HepG2 (cell line): ENCODE measurements at regions not wholly inside any gene's neighbourhood (a gene's known extent, or its start where the extent isn't known, plus 50 kb on each side); places are given as distances from the start of the nearest gene placed in this dataset.
A peak's percentile ranks its signal among the peaks of the same experiment; 100 is the strongest.

Source experiments
- ATAC-seq: fragments of 200-7000 bp; cut with Tn5 transposase; 3 replicates; pipeline ENCODE4 v1.9.1; 2020; ENCODE audit warnings: mild to moderate bottlenecking, moderate library complexity
- BruUV-seq: library from RNA; stranded (reverse); fragments of 400-500 nt; replicated peaks from 2 replicates; lab custom pipeline; 2021; lab: Mats Ljungman, UMichigan
- CTCF ChIA-PET: fragments of 300-600 bp; formaldehyde crosslinking; extraction: SDS; loops from one replicate; lab custom pipeline; 2021; ENCODE audit warnings: low total read pairs, inconsistent platforms, low intra/inter-chr PET ratio; lab: Yijun Ruan, JAX
- POLR2A ChIA-PET: fragments of 350-600 bp; sonication (Branson Sonifier 250); formaldehyde crosslinking; loops from one replicate; lab custom pipeline; 2020; ENCODE audit warnings: antibody characterized with exemption, inconsistent platforms; lab: Yijun Ruan, JAX
- DNase-seq: peaks from one replicate; pipeline ENCODE4 v3.0.0-alpha.2; 2015; ENCODE audit warnings: low spot score
- FAIRE-seq: peaks from 3 replicates; lab custom pipeline; 2011; peaks lifted over from hg19 to GRCh38; lab: Jason Lieb, UNC
- H2AFZ ChIP-seq: one replicate; pipeline ENCODE4 v1.6.1; 2011; ENCODE audit warnings: low read length, inconsistent platforms
- H3K27ac ChIP-seq: fragments of 300-600 bp; 3 replicates; pipeline ENCODE4 v1.8.0; 2011; ENCODE audit warnings: mixed run types, mild to moderate bottlenecking, mixed read lengths, low read length, inconsistent platforms; ENCODE audit not compliant: insufficient read depth; ENCODE audit errors: extremely low read length
- H3K27me3 ChIP-seq, 2 experiments: fragments of 200-600 bp in 1 of 2; 2 replicates in 1 of 2; 3 replicates in 1 of 2; pipeline versions ENCODE4 v1.6.0 to v1.8.0; 2011; ENCODE audit warnings: low read length in 2 of 2, mild to moderate bottlenecking in 2 of 2, moderate library complexity in 2 of 2, inconsistent platforms in 1 of 2; ENCODE audit not compliant: insufficient read depth in 2 of 2, control insufficient read depth in 1 of 2
- H3K36me3 ChIP-seq, 2 experiments: fragments of 200-600 bp in 1 of 2; replicated peaks in 1 of 2; 2 replicates in 1 of 2; 3 replicates in 1 of 2; pipeline versions ENCODE4 v1.5.1 to v1.8.0; 2011; ENCODE audit warnings: low read length in 2 of 2, inconsistent platforms in 1 of 2; ENCODE audit not compliant: insufficient read depth in 2 of 2, control insufficient read depth in 1 of 2
- H3K4me1 ChIP-seq: 2 replicates; pipeline ENCODE4 v1.5.1; 2012; ENCODE audit warnings: low read length, inconsistent platforms; ENCODE audit not compliant: insufficient read depth
- H3K4me2 ChIP-seq: 2 replicates; pipeline ENCODE4 v1.6.0; 2011; ENCODE audit warnings: low read depth, low read length, inconsistent platforms
- H3K4me3 ChIP-seq, 3 experiments: fragments of 200-600 bp in 1 of 3; sonication (generic), shearing (Covaris generic) in 1 of 3; replicated peaks in 1 of 3; 2 replicates each; pipeline ENCODE4 v1.5.1; 2011 to 2016; ENCODE audit warnings: low read length in 3 of 3, inconsistent platforms in 2 of 3, low read depth in 2 of 3, mild to moderate bottlenecking in 2 of 3, control low read depth in 1 of 3, mixed read lengths in 1 of 3; ENCODE audit not compliant: insufficient read depth in 1 of 3
- H3K79me2 ChIP-seq: one replicate; pipeline ENCODE4 v1.6.1; 2011; ENCODE audit warnings: low read length, inconsistent platforms; ENCODE audit not compliant: insufficient read depth
- H3K9ac ChIP-seq: 2 replicates; pipeline ENCODE4 v1.6.0; 2011; ENCODE audit warnings: mild to moderate bottlenecking, low read depth, low read length, inconsistent platforms; ENCODE audit not compliant: insufficient read depth
- H3K9me3 ChIP-seq: 2 replicates; pipeline ENCODE4 v1.5.1; 2012; ENCODE audit warnings: mild to moderate bottlenecking, low read length
- H4K20me1 ChIP-seq: 2 replicates; pipeline ENCODE4 v1.6.0; 2011; ENCODE audit warnings: inconsistent platforms, mild to moderate bottlenecking, low read length, moderate library complexity; ENCODE audit not compliant: insufficient read depth
- ATF7 ChIP-seq, 2 experiments: fragments of 450-650 bp in 1 of 2; sonication (generic) in 1 of 2; formaldehyde crosslinking in 1 of 2; IDR thresholded peaks; 2 replicates each; pipeline versions ENCODE4 v1.4.0 to v1.6.1; 2016 to 2020; ENCODE audit warnings: antibody characterized with exemption in 1 of 2, mild to moderate bottlenecking in 1 of 2, missing genetic modification reagents in 1 of 2
- CREB1 ChIP-seq, 2 experiments: fragments of 450-650 bp in 1 of 2; IDR thresholded peaks; 2 replicates each; pipeline ENCODE4 v1.6.1; 2016 to 2017; ENCODE audit warnings: control low read depth in 1 of 2, mild to moderate bottlenecking in 1 of 2, missing compliant biosample characterization in 1 of 2, missing genetic modification characterization in 1 of 2
- PHF5A ChIP-seq: IDR thresholded peaks from one replicate; pipeline ENCODE4 v1.6.1; 2018; ENCODE audit warnings: low read depth, missing genetic modification reagents; ENCODE audit not compliant: unreplicated experiment
- WGBS: methylation state at CpG from one replicate; pipeline ENCODE4 v1.1.6; 2017; ENCODE audit warnings: low lambda C conversion rate; 5-methylcytosine and 5-hydroxymethylcytosine counted together
- in situ Hi-C: cut with HindIII; loops from 2 replicates; pipeline ENCODE4 v1.10.0; 2017; ENCODE audit warnings: low pct_unique_long_range_greater_than_20kb; ENCODE audit not compliant: extremely low pct_ligation_motif_present
- intact Hi-C: fragments of 100-400 bp; cut with micrococcal nuclease; formaldehyde crosslinking; loops from one replicate; pipeline ENCODE4 v1.10.0; 2022; ENCODE audit not compliant: unreplicated experiment
- TF ChIP-seq, protein P1 (sequence below): sonication (generic); formaldehyde crosslinking; IDR thresholded peaks from 2 replicates; pipeline ENCODE4 v1.4.0; 2020; ENCODE audit warnings: missing genetic modification reagents

DNA sequence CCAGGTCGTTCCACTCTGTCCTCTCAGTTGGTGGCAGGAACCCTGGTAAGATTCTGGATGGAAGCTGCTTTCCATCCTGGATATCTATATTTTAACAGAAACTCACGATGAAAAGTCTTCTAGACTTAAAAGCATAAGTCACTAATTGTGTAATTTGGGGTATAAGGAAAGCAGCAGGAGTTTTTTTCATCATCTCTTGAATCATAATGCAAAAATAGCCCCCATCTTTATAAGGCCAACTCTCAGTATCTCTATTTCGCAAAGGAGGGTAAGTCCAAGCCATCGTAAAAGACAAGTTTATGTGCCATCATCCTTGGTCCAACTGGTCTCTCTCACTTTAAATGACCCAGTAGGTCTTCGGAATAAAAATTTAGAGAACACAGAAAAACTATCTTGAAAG is 95.1 kb downstream of the FAM50B start:
- no peak overlapping the region for H2AFZ ChIP-seq
- ChIA-PET POLR2A (no interaction called here), CTCF (no interaction called here)
- no TSS peak for BruUV-seq
- no peaks in the 10 kb centered on the region for H3K36me3 ChIP-seq
- no peaks in the 10 kb centered on the region for H3K79me2 ChIP-seq
- in situ Hi-C loops (no loop called here), intact Hi-C loops (no loop called here)
- no peak overlapping the region for H3K4me3 ChIP-seq
- DNase-seq: no peak
- no peaks in the 10 kb centered on the region for H3K9me3 ChIP-seq
- no peak for TF ChIP-seq PHF5A (CRISPR knock-in tag)
- H4K20me1 ChIP-seq: no peaks in the 10 kb centered on the region
- ATAC-seq: no peak
- peaks cover 2 to 47% of the 10 kb centered on the region in 2 experiments; a peak in 4 of 5 replicates for H3K27me3 ChIP-seq
- no peak overlapping the region for H3K9ac ChIP-seq
- 31% methylated on average over 5 of the region's 5 CpGs for WGBS
- no peak overlapping the region for H3K4me2 ChIP-seq
- H3K4me1 ChIP-seq: no peaks in the 10 kb centered on the region
- H3K27ac ChIP-seq: no peak overlapping the region
- no peak for FAIRE-seq

DNA sequence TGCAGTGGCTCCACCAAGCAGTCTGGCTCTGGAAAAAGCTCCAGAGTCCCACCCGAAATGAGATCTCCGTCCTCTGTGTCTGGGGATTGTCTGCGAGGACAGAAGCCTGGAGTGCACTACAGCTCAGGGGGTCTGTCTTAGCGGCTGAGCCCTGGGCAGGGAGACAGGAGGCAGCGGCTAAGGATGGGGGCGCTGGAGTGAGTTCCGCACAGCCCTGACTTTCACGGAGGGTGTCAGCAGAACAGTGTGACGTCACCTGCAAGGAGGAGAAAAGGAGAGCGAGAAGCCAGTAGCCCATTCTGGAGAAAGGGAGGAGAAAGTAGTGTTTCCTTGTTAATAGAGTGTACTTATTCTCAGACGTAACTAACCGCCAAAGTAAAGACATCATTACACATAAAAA is 97.6 kb downstream of the FAM50B start:
- FAIRE-seq (no peak), DNase-seq (no peak), ATAC-seq (peak; percentile 33; the same call in 2 of the 3 replicates)
- Histone ChIP-seq H3K9me3 (no peaks in the 10 kb centered on the region), H2AFZ (no peak overlapping the region), H4K20me1 (no peaks in the 10 kb centered on the region), H3K4me3 (no peak overlapping the region), H3K36me3 (no peaks in the 10 kb centered on the region), H3K4me1 (no peaks in the 10 kb centered on the region), H3K4me2 (no peak overlapping the region), H3K9ac (no peak overlapping the region), H3K27me3 (peaks cover 4 to 31% of the 10 kb centered on the region in 2 experiments; a peak in 4 of 5 replicates), H3K27ac (no peak overlapping the region), H3K79me2 (no peaks in the 10 kb centered on the region)
- CTCF ChIA-PET: no interaction called here
- intact Hi-C loops: no loop called here
- POLR2A ChIA-PET: no interaction called here
- BruUV-seq: no TSS peak
- TF ChIP-seq ATF7 (IDR thresholded peaks at IDR 0.05) (peak; percentile 95), ATF7 (CRISPR knock-in tag; IDR thresholded peaks at IDR 0.05) (no peak), CREB1 (IDR thresholded peaks at IDR 0.05) (peak; percentile 96), CREB1 (CRISPR knock-in tag; IDR thresholded peaks at IDR 0.05) (no peak)
- TF ChIP-seq, protein P1, sequence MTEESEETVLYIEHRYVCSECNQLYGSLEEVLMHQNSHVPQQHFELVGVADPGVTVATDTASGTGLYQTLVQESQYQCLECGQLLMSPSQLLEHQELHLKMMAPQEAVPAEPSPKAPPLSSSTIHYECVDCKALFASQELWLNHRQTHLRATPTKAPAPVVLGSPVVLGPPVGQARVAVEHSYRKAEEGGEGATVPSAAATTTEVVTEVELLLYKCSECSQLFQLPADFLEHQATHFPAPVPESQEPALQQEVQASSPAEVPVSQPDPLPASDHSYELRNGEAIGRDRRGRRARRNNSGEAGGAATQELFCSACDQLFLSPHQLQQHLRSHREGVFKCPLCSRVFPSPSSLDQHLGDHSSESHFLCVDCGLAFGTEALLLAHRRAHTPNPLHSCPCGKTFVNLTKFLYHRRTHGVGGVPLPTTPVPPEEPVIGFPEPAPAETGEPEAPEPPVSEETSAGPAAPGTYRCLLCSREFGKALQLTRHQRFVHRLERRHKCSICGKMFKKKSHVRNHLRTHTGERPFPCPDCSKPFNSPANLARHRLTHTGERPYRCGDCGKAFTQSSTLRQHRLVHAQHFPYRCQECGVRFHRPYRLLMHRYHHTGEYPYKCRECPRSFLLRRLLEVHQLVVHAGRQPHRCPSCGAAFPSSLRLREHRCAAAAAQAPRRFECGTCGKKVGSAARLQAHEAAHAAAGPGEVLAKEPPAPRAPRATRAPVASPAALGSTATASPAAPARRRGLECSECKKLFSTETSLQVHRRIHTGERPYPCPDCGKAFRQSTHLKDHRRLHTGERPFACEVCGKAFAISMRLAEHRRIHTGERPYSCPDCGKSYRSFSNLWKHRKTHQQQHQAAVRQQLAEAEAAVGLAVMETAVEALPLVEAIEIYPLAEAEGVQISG (CRISPR knock-in tag): no peak
- in situ Hi-C loops: no loop called here
- 52% methylated on average over 10 of the region's 12 CpGs for WGBS
